ENCODE measurements at regions not wholly inside any gene's neighbourhood (a gene's known extent, or its start where the extent isn't known, plus 50 kb on each side); places are given as distances from the start of the nearest gene placed in this dataset.
"Not testable (repeated sequence)": the region's sequence is repeated elsewhere in the genome, so short reads cannot be mapped to it uniquely, and the experiment has no call there.

DNA sequence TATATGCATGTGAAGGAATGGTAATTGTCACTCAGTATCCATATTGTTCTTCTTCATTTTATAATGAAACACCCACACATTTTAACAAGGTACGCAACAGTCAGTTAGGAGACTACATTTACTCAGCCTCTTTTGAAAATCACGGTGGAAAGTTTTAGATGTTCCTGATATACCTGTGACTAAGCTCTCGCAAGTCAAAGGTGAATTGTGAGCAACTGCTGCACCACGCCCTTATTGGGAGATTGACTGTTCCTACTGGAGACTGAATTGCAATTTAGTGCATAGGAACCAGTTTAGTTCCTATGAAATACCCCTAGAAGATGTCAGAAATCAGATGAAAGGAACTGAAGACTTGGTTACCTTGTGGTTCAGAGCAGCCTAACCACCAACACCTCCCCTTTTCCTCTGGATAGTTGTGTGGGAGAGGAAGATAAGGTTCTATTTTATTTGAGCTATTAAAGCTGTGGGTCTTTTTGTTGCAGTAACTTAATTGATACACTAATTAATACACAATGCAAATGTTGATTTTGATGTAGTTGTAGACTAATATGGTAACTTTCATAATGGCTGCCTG, 1280.5 kb upstream of the CDH2 start:
- DNase-seq, result no peak

DNA sequence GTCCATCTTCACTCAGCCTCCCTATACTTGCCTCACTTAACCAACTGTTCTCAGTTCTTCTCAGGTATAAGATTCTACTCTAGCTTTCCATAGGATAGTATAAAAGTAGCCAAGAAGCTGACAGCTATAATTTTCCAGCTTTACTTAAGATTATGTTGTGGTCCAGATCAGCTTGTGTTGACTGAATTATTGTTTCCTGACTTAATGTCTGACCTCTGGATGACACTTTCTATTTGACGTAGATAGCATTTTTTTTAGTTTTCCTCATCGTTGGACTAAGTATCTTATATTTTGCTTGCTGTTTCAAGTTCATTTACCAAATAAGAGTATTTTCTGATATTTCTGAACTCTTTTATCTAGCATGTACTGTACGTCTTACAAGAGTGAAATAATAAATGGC, 1272.5 kb upstream of the CDH2 start:
- no peak for DNase-seq

DNA sequence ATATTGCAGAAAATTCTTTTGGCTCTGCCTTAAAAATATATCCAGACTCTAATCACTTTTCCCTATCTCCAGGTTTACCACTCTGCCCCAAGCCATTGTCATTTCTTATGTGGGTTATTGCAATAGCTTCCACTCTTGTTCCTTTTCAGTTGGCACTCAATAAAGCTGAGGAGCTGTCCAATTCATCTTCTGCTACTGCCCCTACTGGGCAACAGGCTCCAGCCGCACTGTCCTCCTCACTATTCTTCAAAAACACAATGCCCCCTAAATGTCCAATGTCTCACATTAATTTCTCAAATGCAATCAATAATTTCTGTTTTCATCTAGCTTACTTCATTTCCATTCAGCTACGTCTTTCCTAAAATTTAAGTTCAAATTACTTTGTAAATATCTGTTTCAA, 1262.5 kb upstream of the CDH2 start:
- no peak for DNase-seq

DNA sequence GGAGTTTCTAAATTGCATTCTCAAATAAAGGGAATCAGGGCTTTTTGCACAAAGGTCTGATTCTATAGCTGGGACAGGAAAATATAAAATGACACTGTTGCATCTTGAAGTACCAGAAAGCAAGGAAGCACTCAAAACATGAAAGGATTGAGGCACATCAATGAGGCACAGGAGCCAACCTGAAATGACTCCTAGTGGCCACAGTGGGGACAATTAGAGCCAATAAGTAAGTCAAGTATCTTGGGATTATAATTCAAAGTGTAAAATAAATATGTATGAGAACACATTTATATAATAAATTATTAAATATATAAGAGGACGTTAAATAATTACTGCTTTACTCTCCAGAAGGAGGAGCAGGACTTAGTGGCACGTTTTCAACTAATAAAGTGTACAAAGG, 1259.5 kb upstream of the CDH2 start:
- DNase-seq, result no peak

DNA sequence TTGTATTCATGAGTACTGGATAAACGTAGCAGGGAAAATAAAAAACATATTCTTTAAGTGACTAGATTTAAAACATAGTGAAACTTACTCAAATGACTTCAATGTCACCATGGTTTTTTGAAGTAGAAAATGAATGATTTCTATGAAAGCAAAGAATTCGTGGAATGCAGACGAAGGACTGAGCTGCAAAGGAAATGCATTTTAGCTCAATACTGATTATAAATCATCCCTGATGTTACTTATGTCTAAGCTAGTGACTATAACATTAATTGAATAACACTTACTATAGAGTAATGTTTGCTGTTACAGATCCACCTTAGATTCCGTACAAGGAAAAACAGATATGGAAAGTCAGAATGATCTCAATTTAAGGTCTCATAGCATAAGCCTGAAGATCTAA, 1257.7 kb upstream of the CDH2 start:
- no peak for DNase-seq

DNA sequence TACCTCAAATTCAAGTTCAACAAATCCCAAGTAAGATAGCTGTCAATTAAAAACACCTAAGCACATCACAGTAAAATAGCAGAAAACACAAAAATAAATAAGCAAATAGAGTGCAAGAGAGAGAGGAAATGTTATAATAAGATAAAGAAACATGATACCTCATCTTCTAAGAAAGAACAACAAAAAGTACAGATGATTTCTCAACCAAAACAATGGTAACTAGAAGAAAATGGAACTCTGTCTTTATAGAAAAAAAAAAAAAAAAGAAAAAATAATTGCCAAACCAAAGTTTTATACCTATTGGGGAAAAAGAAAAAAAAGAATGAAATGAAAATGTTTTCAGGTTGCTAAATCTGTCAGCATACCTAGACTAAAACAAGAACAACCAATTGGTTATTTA, 1253.5 kb upstream of the CDH2 start:
- no peak for DNase-seq

DNA sequence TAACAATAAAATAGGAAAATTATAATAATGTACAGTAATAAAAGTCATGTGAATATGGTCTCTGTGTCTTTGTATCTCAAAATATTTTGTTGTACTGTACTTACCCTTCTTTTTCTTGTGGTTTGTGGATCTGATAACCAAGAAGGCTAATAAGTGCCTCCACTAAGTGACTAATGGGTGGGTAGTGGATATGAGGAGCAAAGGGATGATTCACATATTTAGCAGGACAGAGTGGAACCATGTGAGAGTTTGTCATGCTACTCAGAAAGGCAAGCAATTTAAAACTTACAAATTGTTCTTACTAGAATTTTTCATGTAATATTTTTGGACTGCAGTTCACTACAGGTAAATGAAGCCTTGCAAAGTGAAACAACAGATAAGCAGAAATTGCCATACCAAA, 1241.2 kb upstream of the CDH2 start:
- DNase-seq, result no peak

DNA sequence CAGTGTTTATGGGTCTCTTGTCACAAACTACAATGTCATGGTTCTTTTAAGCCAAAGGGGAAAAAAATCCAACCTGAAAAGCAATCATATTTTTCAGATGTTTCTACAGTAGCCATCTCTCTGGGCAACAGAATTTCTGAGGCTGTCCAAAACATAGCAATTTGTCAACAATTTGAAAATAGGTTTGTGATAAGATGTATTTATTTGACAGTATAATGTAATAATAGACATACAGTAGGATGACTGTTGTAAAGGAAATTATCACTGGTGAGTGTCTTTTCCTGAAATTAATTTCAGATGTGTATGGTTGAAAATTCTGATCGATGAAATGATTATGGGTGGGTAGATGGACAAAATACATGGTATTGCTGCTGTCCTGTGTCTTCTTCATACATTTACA, 1230.1 kb upstream of the CDH2 start:
- DNase-seq, result no peak

DNA sequence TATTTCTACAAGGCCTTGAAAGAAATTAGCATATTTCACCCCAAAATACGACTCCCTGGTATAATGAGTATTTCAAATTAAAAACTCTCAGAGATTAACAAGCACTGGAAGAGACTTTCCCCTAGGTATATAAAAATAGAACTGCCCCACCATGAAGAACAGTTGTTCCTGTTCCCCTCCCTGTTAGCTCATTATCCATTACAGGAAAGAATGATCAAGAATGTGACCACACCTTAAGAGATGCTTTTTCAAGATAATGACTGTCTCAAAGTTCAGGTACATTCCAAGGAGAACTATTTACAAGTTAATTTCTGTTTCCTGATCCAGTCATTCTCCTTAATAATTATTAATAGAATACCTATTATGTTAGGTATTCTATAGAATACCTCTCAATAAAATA, 1220.6 kb upstream of the CDH2 start:
- no peak for DNase-seq

DNA sequence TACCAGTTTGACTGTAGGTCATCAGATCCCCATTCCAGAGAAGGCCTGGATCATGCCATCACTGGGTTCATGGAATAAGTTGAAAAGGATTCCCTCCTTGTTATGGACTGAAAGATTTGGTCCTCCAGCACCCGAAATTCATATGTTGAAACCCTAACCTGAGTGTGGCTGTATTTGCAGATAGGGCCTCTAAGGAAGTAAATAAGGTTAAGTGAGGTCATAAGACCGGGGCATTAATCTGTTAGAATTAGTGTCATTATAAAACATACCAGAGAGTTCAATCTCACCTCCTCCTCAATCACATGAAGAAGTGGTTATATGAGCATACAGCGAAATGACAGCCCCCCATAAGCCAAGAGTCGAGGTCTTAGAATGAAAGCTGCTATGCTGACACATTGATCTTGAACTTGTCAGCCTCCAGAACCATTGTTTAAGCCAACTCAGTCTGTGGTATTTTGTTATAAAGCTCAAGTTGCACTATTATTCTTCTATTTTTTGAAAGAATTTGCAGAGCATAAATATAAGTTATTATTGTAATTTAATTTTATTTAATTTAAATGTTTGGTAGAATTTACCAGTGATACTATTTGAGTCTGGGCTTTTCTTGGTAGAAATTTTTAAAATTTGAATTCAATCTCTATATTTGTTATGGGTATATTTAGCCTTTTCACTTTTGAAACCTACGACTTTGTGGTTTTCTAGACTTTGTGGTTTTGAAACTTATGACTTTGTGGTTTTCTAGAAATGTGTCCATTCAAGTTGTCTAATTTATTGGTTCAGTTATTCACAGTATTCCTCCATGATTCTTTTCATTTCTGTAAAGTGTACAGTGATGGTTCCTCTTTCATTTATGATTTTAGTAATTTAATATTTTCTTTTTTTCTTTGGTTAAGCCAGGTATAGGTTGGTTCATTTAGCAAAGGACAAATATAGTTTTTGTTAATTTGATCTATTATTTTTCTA, 1206.7 kb upstream of the CDH2 start:
- DNase-seq, result no peak

DNA sequence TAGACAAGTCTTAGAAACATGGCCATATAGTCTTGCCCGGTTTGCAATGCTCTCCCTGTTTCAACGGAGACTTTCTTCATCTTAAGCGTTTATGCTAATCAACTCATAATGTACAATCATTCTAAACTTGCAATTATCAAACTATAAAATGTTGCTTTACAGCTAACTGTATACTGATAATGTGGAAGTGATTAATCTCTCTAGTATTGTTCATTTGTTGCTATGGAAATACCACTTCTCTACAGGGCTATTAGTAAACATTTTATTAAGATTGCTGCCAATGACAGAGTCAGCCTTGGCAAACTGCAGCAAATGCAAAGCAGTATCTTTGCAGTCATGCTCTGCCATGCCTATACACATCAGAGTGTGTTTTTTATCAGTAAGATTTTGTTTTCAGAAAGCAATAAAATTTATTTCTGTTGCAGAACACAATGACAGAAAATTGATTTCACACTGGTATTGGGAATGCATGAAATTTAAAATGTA, 1201.8 kb upstream of the CDH2 start:
- DNase-seq, result no peak

DNA sequence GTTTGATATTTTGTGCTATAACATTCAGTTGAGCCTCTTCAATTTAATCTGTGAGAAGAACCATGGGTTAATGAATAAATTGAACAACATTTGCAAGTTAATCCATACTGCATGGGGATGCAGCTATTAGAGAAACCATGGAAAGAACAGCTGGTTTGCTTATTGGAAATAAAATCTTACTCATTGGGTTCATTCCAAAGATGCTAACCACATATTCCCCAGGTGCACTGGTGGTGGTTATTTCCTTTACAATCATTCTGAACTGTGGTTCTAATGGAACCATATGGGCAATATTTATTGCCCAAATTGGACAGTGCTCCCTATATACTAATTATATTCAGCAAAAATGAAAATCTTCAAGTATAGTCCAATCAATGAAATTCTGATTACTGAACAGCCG, 1200.4 kb upstream of the CDH2 start:
- no peak for DNase-seq

DNA sequence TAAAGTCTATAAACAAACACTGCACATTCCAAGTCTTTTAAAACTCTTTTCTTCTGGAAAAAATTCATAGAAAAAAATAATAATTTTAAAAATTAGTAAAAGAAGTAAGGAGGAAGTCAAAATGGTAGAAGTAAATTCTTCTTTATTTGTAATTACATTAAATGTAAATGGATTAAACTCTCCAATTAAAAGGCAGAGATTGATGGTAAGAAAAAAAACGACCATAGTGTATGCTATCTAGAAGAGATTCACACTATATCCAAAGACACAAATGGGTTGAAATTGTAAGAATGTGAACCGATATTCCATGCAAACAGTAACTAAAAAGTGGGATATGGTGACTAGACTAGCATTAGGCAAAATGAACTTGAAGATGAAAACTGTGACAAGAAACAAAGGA, 1196.1 kb upstream of the CDH2 start:
- no peak for DNase-seq

DNA sequence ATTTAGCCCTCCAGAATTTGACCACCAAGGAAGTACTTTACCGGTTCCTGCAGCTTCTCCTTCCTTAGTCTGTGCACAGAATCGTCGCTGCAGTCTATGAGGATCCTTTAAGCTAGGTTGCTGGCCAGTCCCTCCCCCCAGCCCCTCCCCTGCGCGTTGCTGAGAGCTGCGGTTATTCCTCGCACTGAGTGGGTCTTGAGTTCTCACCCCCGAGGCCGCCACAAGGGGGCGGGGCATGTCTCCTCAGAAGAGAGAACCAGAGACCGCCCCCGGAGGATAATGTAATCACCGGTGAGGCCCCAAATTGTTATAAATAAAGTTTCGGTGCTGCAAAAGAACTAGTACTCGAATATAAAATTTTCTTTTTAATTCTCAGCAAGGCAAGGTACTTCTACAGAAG, 1184.9 kb upstream of the CDH2 start:
- no peak for DNase-seq

DNA sequence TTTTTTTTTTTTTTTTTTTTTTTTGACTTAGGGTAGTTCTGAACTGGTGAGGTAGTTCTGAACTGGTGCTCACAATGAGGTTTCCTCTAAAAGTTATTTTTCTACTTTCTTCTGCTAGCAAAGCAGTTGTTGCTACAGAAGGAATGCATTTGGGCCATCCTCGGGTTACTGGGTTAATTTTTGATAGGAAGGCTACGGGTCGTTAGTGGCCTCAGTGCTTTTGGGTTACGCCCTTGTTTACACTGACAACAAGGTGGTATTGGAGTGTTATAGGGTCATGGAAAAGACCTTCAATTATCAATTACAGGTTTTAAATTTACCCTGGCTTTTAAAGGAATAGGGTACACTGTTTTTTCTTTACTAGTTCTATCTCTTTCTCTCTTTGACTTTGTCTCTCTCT, 1183.7 kb upstream of the CDH2 start:
- not testable (repeated sequence) for DNase-seq

DNA sequence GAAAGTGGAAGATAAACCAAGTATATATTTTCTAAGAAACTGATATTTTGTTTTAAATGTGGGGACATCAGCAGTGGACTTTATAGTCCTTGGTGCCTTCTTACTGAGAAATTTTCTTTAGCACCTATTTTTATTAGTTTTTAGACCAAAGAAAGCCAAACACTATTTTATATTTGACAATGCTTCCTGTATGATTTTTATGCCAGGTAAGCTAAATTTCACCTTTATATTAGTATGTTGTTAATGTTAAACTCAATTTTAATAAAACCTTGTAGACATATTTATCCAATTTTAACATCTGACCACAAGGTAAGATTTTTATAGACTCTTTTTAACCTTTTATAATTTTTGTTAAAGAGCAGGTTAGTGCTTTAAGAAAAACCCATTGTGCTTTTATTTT, 1182.3 kb upstream of the CDH2 start:
- not testable (repeated sequence) for DNase-seq

DNA sequence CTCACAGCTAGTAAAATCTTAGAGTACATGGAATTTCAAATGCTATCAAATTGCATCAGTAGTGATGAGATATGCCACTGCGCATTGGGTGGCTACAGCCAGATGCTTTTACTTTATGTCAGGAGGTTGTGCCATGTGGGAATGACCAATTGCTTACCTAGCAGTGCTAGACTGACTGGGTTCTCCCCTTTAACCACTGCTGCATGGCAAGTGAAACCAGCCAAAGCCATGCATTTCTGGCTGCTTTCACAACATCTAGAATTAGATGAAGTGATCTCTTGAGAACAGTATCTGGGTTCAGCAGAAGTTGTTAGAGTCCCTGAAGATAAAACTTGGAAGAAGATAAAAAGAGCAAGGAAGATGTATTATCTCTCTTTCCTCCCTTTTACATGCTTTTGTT, 1174.2 kb upstream of the CDH2 start:
- no peak for DNase-seq

DNA sequence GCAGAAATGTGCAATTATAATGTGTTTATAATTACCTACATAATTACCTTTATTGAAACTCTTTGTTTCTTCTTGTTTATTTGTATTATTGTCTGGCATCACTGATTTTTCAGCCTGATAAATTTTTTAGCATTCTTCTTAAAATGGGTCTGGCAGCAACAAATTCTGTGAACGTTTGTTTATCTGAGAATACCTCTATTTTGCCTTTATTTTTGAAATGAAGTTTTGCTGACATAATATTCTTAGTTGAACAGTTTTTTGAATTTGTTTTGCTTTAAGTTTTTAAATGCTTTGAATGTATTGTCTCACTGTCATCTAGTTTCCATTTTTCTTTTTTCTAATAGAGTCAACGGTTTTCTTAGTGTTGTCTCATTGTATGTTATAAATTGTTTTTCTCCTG, 1152.0 kb upstream of the CDH2 start:
- DNase-seq, result no peak

DNA sequence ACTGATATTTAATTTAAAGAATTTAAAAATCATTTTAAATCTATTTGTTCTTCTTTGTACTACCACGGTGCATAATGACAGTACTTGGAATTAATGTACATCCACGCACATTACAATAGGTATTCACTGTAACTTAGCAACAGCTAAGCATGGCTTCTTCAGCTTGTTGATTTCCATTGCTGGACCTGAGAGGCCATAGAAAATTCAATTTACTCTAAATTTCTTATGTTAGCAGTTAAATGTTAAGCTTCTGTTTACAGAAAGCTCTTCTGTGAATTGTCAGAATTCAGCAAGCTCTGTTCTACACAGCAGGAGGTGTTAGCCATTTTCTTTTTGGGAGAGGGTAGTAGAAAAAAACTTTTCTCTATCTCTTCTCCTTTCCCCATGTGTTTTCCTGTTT, 1149.3 kb upstream of the CDH2 start:
- no peak for DNase-seq

DNA sequence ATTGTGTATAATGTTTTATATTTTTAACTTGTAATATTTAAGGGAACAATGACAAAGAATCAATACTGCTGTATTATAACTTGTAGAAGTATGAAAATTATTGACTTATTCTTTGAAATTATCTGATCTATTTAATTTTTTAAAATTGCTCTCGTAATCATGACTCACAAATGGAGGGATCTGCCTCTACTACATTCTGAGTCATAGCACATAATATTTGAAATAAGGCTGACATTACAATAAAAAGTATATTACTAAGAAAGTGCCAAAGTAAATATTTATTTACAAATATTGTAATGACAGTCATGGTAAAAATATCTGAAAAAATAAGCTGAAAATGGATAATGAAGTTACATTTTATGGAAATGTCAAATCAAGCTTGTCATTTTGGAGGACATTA, 1144.6 kb upstream of the CDH2 start:
- no peak for DNase-seq

DNA sequence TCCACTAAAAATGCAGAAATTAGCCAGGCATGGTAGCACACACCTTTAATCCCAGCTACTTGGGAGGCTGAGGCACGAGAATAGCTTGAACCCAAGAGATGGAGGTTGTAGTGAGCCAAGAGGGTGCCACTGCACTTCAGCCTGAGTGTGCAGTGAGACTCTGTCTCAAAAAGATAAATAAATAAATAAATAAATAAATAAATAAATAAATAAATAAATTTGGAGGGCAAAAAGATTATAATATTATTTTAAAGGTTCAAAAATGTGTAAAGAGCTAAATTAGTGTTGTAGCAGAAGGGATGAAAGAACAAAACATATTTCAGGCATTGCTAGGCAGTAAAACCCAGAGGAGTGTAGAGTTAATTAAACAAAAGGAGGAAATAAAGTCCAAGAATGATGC, 1136.4 kb upstream of the CDH2 start:
- no peak for DNase-seq

DNA sequence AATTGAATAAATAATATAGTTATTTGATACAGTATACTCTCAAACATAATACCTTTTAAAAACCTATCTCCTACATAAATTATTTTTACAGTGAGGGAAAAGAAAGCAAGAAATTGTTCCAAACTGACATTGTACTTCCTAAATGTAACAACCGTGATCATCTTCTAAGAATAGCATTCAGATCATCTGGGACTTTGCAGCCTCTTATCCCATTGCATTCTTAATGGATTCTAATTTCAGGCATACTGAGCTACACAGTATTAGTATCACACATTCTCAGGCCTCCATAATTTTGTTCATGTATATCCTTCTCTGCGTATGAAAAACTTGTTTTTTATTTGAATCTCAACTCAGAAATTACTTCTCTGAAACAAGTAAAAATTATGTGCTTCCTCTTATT, 1134.7 kb upstream of the CDH2 start:
- no peak for DNase-seq

DNA sequence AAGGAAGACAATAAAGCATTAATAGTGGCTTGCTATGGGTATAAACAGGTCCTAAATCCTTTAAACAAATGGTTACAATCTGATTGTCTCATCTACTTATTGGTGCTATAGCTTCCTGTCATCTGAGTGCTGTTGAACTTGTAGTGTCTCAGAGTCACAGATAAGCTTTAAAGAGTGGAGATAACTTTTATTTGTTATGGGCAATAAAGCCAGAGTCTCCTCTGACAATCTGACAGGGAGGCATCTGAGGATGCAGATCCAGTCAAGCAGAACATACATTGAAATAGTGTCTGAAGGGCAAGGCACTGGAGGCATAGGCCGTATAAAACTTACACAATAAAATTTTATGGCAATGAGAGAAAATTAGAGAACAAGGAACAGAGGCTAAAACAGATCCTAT, 1132.4 kb upstream of the CDH2 start:
- no peak for DNase-seq

DNA sequence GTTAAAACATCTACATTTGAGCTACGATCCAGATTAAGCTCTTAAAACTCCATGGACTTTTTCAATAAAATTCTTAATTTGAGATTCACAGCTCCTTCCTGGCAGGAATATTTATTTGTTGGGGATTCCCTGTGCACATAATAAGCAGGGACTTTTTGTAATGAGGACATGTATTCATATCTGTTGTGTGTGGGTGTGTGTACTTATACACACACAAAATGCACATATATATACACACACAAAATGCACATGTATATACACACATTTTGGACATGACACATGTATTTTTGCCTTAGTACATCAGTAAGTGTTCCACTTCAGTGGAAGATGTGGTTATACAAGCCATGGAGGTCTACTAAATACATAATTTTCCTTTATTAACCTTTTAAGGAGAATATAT, 1131.1 kb upstream of the CDH2 start:
- DNase-seq, result no peak

DNA sequence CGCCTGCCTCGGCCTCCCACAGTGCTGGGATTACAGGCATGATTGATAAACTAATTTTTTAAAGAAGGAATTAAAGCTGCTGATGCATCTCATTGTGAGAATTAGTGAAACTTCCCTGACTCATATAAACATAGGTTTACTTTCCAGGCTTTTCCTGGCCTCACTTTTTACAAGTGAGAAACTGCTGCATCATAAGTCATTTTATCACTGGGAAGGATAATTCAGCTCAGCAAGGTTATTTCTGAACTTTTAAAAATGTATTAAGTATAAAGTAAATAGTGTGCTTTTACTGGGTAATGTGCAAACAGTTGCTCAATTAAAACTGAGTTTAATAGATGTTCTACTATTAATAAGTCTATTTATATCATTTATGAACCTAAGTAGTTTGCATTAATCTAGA, 1130.3 kb upstream of the CDH2 start:
- no peak for DNase-seq

All from CD4-positive, alpha-beta T cell treated with Interleukin-15 for 1 hour (primary cell).